H1 (cell line): ENCODE measurements at regions not wholly inside any gene's neighbourhood (a gene's known extent, or its start where the extent isn't known, plus 50 kb on each side); places are given as distances from the start of the nearest gene placed in this dataset.

Experiments used
- BACH1 ChIP-seq: IDR thresholded peaks from 2 replicates; pipeline ENCODE4 v1.6.1; 2012; ENCODE audit warnings: low read length, improper control_type of control experiment
- BCL11A ChIP-seq, 2 experiments: IDR thresholded peaks; one replicate each; pipeline ENCODE4 v1.6.1; 2011; ENCODE audit warnings: low read depth in 2 of 2, low read length in 2 of 2, mild to moderate bottlenecking in 2 of 2
- CTCF ChIP-seq, 3 experiments: IDR thresholded peaks; 1 replicate in 2 of 3; 2 replicates in 1 of 3; pipeline versions ENCODE4 v1.5.1 to v1.6.1; 2011; ENCODE audit warnings: low read length in 3 of 3, mild to moderate bottlenecking in 3 of 3, inconsistent platforms in 2 of 3, low read depth in 1 of 3, moderate library complexity in 1 of 3; ENCODE audit not compliant: insufficient read depth in 1 of 3; ENCODE audit errors: control extremely low read depth in 1 of 3

- TF ChIP-seq BCL11A (IDR thresholded peaks at IDR 0.05; ENCODE audit: low read depth in 2 of 2, low read length in 2 of 2) (no peak), BACH1 (no peak), CTCF (IDR thresholded peaks at IDR 0.05; ENCODE audit: control extremely low read depth in 1 of 3, insufficient read depth in 1 of 3, low read depth in 1 of 3, low read length in 3 of 3) (no peak)
- TF ChIP-seq, all 59 proteins: peak for 0
Measured at GRCh38 chr13:39961036-39961435, 305.6 kb downstream of the COG6 start (continued).
